Lower leg skin (tissue), 4 donors: ENCODE measurements at regions not wholly inside any gene's neighbourhood (a gene's known extent, or its start where the extent isn't known, plus 50 kb on each side); places are given as distances from the start of the nearest gene placed in this dataset.

Experiments
- DNase-seq, 2 donors: peaks; one replicate each; pipeline ENCODE4 v3.0.0-alpha.2; 2019; ENCODE audit warnings: low spot score in 2 of 2
- H3K4me3 ChIP-seq: fragments of 200-600 bp; sonication (generic); 2 replicates; pipeline ENCODE4 v1.5.1; 2017; ENCODE audit warnings: mild to moderate bottlenecking, low read depth; ENCODE audit not compliant: poor library complexity, severe bottlenecking
- CTCF ChIP-seq, 3 donors: fragments of 450-650 bp; IDR thresholded peaks; one replicate each; pipeline ENCODE4 v1.5.1; 2016; ENCODE audit warnings: antibody characterized with exemption in 3 of 3, mild to moderate bottlenecking in 3 of 3, moderate library complexity in 2 of 3
- POLR2A ChIP-seq, 2 donors: fragments of 450-650 bp; IDR thresholded peaks; one replicate each; pipeline ENCODE4 v1.6.1; 2016 to 2017; ENCODE audit warnings: antibody characterized with exemption in 2 of 2, mild to moderate bottlenecking in 1 of 2, moderate library complexity in 1 of 2
- WGBS, 2 donors: methylation state at CpG; one replicate each; pipeline ENCODE4 v1.1.5; 2018; 5-methylcytosine and 5-hydroxymethylcytosine counted together
- intact Hi-C: fragments of 100-400 bp; cut with DNase I; formaldehyde crosslinking; loops from one replicate; pipeline ENCODE4 v1.15.0; 2023; ENCODE audit warnings: low total_unique reads

GRCh38 chr11:45054956-45055355, 91.5 kb upstream of the PRDM11 start:
- TF ChIP-seq POLR2A (IDR thresholded peaks at IDR 0.05): no peak
- no peak for TF ChIP-seq CTCF (IDR thresholded peaks at IDR 0.05)
- no peak overlapping the region for H3K4me3 ChIP-seq
- WGBS, 2 donors: 82 to 92% methylated on average over 8 of the region's 8 CpGs
- DNase-seq: peak in 1 of 2 donors; percentile 72
- intact Hi-C loops: no loop called here

- intact Hi-C loops: no loop called here
- WGBS, 2 donors: 88 to 93% methylated on average over 1 of the region's 1 CpG
- H3K4me3 ChIP-seq: no peak overlapping the region
- TF ChIP-seq CTCF (IDR thresholded peaks at IDR 0.05) (no peak), POLR2A (IDR thresholded peaks at IDR 0.05) (no peak)
- peak in 1 of 2 donors; percentile 68 for DNase-seq
Observed at GRCh38 chr11:45056529-45056928, 89.9 kb upstream of the PRDM11 start.

DNA sequence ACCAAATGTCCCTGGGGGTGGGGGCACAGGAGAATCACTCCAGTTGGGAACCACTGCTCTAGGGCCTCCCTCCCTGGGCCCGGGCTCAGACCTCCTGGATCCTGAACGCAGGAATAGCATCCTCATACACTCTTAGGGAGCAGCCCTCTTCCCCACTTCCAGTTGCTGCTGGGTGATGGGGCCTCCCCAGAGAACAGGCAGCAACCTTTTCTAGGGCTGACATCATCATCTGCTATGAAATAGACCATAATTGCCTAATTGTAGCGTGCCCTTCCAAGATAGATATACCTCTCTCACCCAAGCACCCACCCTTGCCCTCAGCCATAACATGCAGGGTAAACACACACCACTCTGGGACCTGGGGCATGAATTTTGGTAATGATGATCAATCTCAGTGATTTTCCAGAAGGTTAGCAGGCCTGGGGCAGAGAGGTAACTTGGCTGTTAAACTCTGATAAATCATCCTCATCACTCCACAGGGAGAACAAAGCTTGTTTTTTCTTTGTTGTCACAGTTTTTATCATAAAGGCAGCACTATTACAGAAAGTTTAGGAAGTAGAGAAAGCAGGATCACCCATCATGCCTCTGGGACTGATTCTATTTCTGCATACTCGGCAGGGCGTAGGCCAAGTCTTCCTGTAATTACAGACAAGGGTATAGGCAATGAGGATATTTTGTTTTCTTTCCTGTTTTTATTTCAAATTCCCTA, 88.3 kb upstream of the PRDM11 start:
- intact Hi-C loops: no loop called here
- WGBS, 2 donors: 42 to 52% methylated on average over 5 of the region's 5 CpGs
- TF ChIP-seq POLR2A (IDR thresholded peaks at IDR 0.05): no peak
- no peak for TF ChIP-seq CTCF (IDR thresholded peaks at IDR 0.05)
- no peak overlapping the region for H3K4me3 ChIP-seq
- DNase-seq: no peak

DNA sequence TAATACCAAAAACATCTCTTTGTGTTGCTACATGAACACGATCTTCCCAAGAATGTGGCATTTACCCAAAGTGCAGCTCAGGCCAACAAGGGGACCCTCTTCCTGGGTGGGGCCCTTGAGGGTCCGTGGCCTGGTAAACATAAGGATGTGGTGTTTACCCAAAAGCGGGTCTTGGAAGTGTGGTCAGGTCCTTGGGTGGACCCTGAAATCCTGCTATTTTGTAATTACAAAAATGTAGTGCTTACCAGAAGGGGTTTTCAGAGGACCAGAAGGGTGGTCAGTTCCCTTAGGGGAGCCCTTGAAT, 87.8 kb upstream of the PRDM11 start:
- TF ChIP-seq POLR2A (IDR thresholded peaks at IDR 0.05) (no peak), CTCF (IDR thresholded peaks at IDR 0.05) (no peak)
- no peak for DNase-seq
- intact Hi-C loops: no loop called here
- 49 to 57% methylated on average over 3 of the region's 3 CpGs for WGBS, 2 donors
- no peak overlapping the region for H3K4me3 ChIP-seq

DNA sequence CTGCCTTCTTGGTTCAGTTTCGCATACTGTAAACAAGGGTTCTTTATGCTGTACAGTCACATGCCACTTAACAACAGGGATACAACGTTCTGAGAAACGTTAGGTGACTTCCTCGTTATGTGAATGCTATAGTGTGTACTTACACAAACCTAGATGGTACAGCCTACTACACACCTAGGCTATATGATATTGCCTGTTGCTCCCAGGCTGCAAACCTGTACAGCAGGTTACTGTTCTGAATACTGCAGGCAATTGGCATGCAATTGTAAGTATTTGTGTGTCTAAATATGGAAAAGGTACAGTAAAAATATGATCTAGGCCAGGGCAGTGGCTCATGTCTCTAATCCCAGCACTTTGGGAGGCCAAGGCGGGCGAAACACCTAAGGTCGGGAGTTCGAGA, 85.7 kb upstream of the PRDM11 start:
- 58 to 62% methylated on average over 8 of the region's 8 CpGs for WGBS, 2 donors
- DNase-seq: no peak
- intact Hi-C loops: no loop called here
- H3K4me3 ChIP-seq: no peak overlapping the region
- TF ChIP-seq POLR2A (IDR thresholded peaks at IDR 0.05) (no peak), CTCF (IDR thresholded peaks at IDR 0.05) (no peak)

DNA sequence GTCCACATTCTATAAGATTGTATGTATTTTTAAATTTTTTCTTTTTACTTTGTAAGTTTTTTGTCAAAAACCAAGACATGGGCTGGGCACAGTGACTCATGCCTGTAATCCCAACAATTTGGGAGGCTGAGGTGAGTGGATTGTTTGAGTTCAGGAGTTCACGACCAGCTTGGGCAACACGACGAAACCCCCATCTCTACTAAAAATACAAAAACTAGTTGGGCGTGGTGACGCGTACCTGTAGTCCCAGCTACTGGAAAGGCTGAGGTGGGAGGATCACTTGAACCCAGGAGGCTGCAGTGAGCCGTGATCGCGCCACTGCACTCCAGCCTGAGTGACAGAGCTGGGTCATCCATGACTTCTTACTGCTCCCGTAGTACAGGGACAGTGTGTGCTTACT, 84.8 kb upstream of the PRDM11 start:
- intact Hi-C loops: no loop called here
- no peak for TF ChIP-seq CTCF (IDR thresholded peaks at IDR 0.05)
- no peak for TF ChIP-seq POLR2A (IDR thresholded peaks at IDR 0.05)
- WGBS, 2 donors: 92 to 94% methylated on average over 10 of the region's 10 CpGs
- DNase-seq: no peak
- H3K4me3 ChIP-seq: no peak overlapping the region
